HEK293 (cell line): ENCODE measurements at regions not wholly inside any gene's neighbourhood (a gene's known extent, or its start where the extent isn't known, plus 50 kb on each side); places are given as distances from the start of the nearest gene placed in this dataset.

Experiments used
- CTCF ChIA-PET: fragments of 350-600 bp; formaldehyde crosslinking; extraction: SDS; loops from one replicate; lab custom pipeline; 2021; ENCODE audit warnings: antibody characterized with exemption; lab: Yijun Ruan, JAX
- POLR2A ChIA-PET: fragments of 300-600 bp; formaldehyde crosslinking; extraction: SDS; loops from one replicate; lab custom pipeline; 2020; ENCODE audit warnings: antibody characterized with exemption, inconsistent platforms; lab: Yijun Ruan, JAX
- H3K27ac ChIP-seq: fragments of 200-500 bp; sonication (Bioruptor generic); 2 replicates; pipeline ENCODE4 v1.5.1; 2014; ENCODE audit warnings: low read depth, low read length, control low read depth, inconsistent platforms; ENCODE audit errors: extremely low read depth
- H3K36me3 ChIP-seq, 2 experiments: fragments of 200-500 bp in 1 of 2; sonication (Bioruptor generic) in 1 of 2; 1 replicate in 1 of 2; 2 replicates in 1 of 2; pipeline ENCODE4 v1.5.1; 2014 to 2017; ENCODE audit warnings: inconsistent platforms in 2 of 2, low read length in 2 of 2; ENCODE audit not compliant: control insufficient read depth in 2 of 2, insufficient read depth in 1 of 2
- H3K4me1 ChIP-seq: fragments of 200-500 bp; sonication (Bioruptor generic); 2 replicates; pipeline ENCODE4 v1.5.1; 2014; ENCODE audit warnings: mild to moderate bottlenecking, low read length, inconsistent platforms; ENCODE audit not compliant: control insufficient read depth, insufficient read depth
- H3K4me3 ChIP-seq: 2 replicates; pipeline ENCODE4 v1.5.1; 2011; ENCODE audit warnings: low read depth, mild to moderate bottlenecking, control low read depth, low read length, moderate library complexity
- H3K9me3 ChIP-seq: fragments of 200-500 bp; sonication (Bioruptor generic); 2 replicates; pipeline ENCODE4 v1.5.1; 2014; ENCODE audit warnings: low read depth, low read length, inconsistent platforms; ENCODE audit not compliant: control insufficient read depth, insufficient read depth
- BCL11B ChIP-seq: fragments of 450-650 bp; formaldehyde crosslinking; IDR thresholded peaks from 2 replicates; pipeline ENCODE4 v1.5.1; 2016; ENCODE audit warnings: low read depth, missing biosample characterization, missing genetic modification characterization
- HIC1 ChIP-seq: fragments of 450-650 bp; formaldehyde crosslinking; IDR thresholded peaks from 2 replicates; pipeline ENCODE4 v1.5.1; 2016; ENCODE audit warnings: missing biosample characterization, missing genetic modification characterization
- KLF1 ChIP-seq: fragments of 450-650 bp; formaldehyde crosslinking; IDR thresholded peaks from 2 replicates; pipeline ENCODE4 v1.5.1; 2016; ENCODE audit warnings: missing biosample characterization, missing genetic modification characterization
- KLF8 ChIP-seq: fragments of 450-650 bp; formaldehyde crosslinking; IDR thresholded peaks from 2 replicates; pipeline ENCODE4 v1.5.1; 2016; ENCODE audit warnings: missing biosample characterization, missing genetic modification characterization
- PRDM2 ChIP-seq: fragments of 450-650 bp; formaldehyde crosslinking; IDR thresholded peaks from 2 replicates; pipeline ENCODE4 v1.5.1; 2016; ENCODE audit warnings: missing biosample characterization, missing genetic modification characterization, borderline replicate concordance
- ZBTB20 ChIP-seq: fragments of 450-650 bp; formaldehyde crosslinking; IDR thresholded peaks from 2 replicates; pipeline ENCODE4 v1.5.1; 2016; ENCODE audit warnings: missing biosample characterization, missing genetic modification characterization
- ZNF133 ChIP-seq: fragments of 450-650 bp; formaldehyde crosslinking; IDR thresholded peaks from 2 replicates; pipeline ENCODE4 v1.5.1; 2016; ENCODE audit warnings: missing biosample characterization, missing genetic modification characterization
- ZNF138 ChIP-seq: fragments of 450-650 bp; formaldehyde crosslinking; IDR thresholded peaks from 2 replicates; pipeline ENCODE4 v1.5.1; 2016; ENCODE audit warnings: missing biosample characterization, missing genetic modification characterization, borderline replicate concordance
- ZNF26 ChIP-seq: fragments of 450-650 bp; formaldehyde crosslinking; IDR thresholded peaks from 2 replicates; pipeline ENCODE4 v1.5.1; 2016; ENCODE audit warnings: missing biosample characterization, missing genetic modification characterization
- ZNF335 ChIP-seq: fragments of 450-650 bp; formaldehyde crosslinking; conservative IDR thresholded peaks from 2 replicates; pipeline ENCODE4 v1.5.1; 2016; ENCODE audit warnings: missing biosample characterization, missing genetic modification characterization
- ZNF530 ChIP-seq: fragments of 450-650 bp; formaldehyde crosslinking; IDR thresholded peaks from 2 replicates; pipeline ENCODE4 v1.5.1; 2016; ENCODE audit warnings: low read depth, missing biosample characterization, missing genetic modification characterization
- ZNF561 ChIP-seq: fragments of 450-650 bp; IDR thresholded peaks from 2 replicates; pipeline ENCODE4 v1.5.1; 2018; ENCODE audit warnings: missing biosample characterization, missing genetic modification characterization, borderline replicate concordance
- ZNF596 ChIP-seq: fragments of 450-650 bp; IDR thresholded peaks from 2 replicates; pipeline ENCODE4 v1.5.0; 2018; ENCODE audit warnings: missing biosample characterization, mild to moderate bottlenecking, missing genetic modification characterization, moderate library complexity
- ZNF600 ChIP-seq: fragments of 450-650 bp; formaldehyde crosslinking; IDR thresholded peaks from 2 replicates; pipeline ENCODE4 v1.5.1; 2016; ENCODE audit warnings: missing biosample characterization, missing genetic modification characterization
- ZNF692 ChIP-seq: fragments of 450-650 bp; formaldehyde crosslinking; IDR thresholded peaks from 2 replicates; pipeline ENCODE4 v1.5.1; 2016; ENCODE audit warnings: missing biosample characterization, missing genetic modification characterization
- ZNF76 ChIP-seq: fragments of 450-650 bp; formaldehyde crosslinking; IDR thresholded peaks from 2 replicates; pipeline ENCODE4; 2016; ENCODE audit warnings: low read depth, missing biosample characterization, missing genetic modification characterization, borderline replicate concordance
- ZNF768 ChIP-seq: fragments of 450-650 bp; formaldehyde crosslinking; IDR thresholded peaks from 2 replicates; pipeline ENCODE4 v1.5.1; 2018; ENCODE audit warnings: missing biosample characterization, mild to moderate bottlenecking, missing genetic modification characterization

- no peak for TF ChIP-seq ZNF692 (tag by site-specific recombination)
- TF ChIP-seq ZBTB20 (tag by site-specific recombination): no peak
- TF ChIP-seq KLF8: no peak
Measured at GRCh38 chr16:76780556-76780955, 410.4 kb upstream of the MON1B start (continued).

GRCh38 chr16:76784530-76784929, 406.5 kb upstream of the MON1B start:
- TF ChIP-seq ZNF768 (no peak), PRDM2 (tag by site-specific recombination) (no peak), ZNF692 (tag by site-specific recombination) (no peak), KLF1 (tag by site-specific recombination) (no peak)
- TF ChIP-seq, all 188 proteins: peak for 0
- POLR2A ChIA-PET: no interaction called here
- Histone ChIP-seq H3K4me1 (no peaks in the 10 kb centered on the region), H3K9me3 (no peaks in the 10 kb centered on the region), H3K36me3 (no peaks in the 10 kb centered on the region), H3K4me3 (no peak overlapping the region), H3K27ac (no peak overlapping the region)
- CTCF ChIA-PET: no interaction called here

GRCh38 chr16:76787394-76787793, 403.6 kb upstream of the MON1B start:
- ChIA-PET POLR2A (no interaction called here), CTCF (no interaction called here)
- TF ChIP-seq ZNF600 (tag by site-specific recombination) (no peak), ZNF530 (no peak), ZNF133 (tag by site-specific recombination) (no peak), ZNF596 (tag by site-specific recombination) (no peak), HIC1 (tag by site-specific recombination) (no peak), ZNF561 (no peak), ZNF76 (tag by site-specific recombination) (no peak), ZNF138 (tag by site-specific recombination) (no peak), ZNF26 (tag by site-specific recombination) (no peak), BCL11B (tag by site-specific recombination) (no peak), ZNF335 (tag by site-specific recombination) (no peak)
- no peak overlapping the region for H3K4me3 ChIP-seq
- no peaks in the 10 kb centered on the region for H3K9me3 ChIP-seq
- H3K36me3 ChIP-seq: no peaks in the 10 kb centered on the region
- no peaks in the 10 kb centered on the region for H3K4me1 ChIP-seq
- H3K27ac ChIP-seq: no peak overlapping the region
